SU-DHL-6 (cell line): ENCODE measurements at regions not wholly inside any gene's neighbourhood (a gene's known extent, or its start where the extent isn't known, plus 50 kb on each side); places are given as distances from the start of the nearest gene placed in this dataset.

Experiments used
- H2AFZ ChIP-seq: fragments of 200-600 bp; sonication (generic); 2 replicates; pipeline ENCODE4 v1.6.1; 2014; ENCODE audit warnings: low read depth, mild to moderate bottlenecking, moderate library complexity, mixed read lengths, antibody characterized with exemption, low read length; ENCODE audit not compliant: severe bottlenecking
- H3F3A ChIP-seq: fragments of 200-600 bp; shearing (Covaris generic); 2 replicates; pipeline ENCODE4 v1.6.0; 2016; ENCODE audit warnings: antibody characterized with exemption, mild to moderate bottlenecking; ENCODE audit not compliant: insufficient read depth
- H3K27ac ChIP-seq: fragments of 200-600 bp; sonication (generic); 2 replicates; pipeline ENCODE4 v1.5.1; 2016; ENCODE audit warnings: low read depth, mild to moderate bottlenecking, low read length, moderate library complexity, mixed read lengths
- H3K27me3 ChIP-seq: fragments of 200-600 bp; sonication (generic), shearing (Covaris generic); 2 replicates; pipeline ENCODE4 v1.6.0; 2014; ENCODE audit warnings: mild to moderate bottlenecking, low read length
- H3K36me3 ChIP-seq: fragments of 200-600 bp; sonication (generic); 2 replicates; pipeline ENCODE4 v1.6.1; 2014; ENCODE audit warnings: mild to moderate bottlenecking, low read length, mixed read lengths
- H3K4me2 ChIP-seq: fragments of 300-600, 200-600 bp; shearing (Covaris generic), sonication (generic); 2 replicates; pipeline ENCODE4 v1.6.0; 2014; ENCODE audit warnings: low read length, low read depth, mild to moderate bottlenecking; ENCODE audit not compliant: poor library complexity, severe bottlenecking
- H3K4me3 ChIP-seq: fragments of 200-600 bp; sonication (generic); 2 replicates; pipeline ENCODE4 v1.5.1; 2014; ENCODE audit warnings: antibody characterized with exemption, low read length, mild to moderate bottlenecking, mixed read lengths; ENCODE audit not compliant: insufficient read depth, poor library complexity, severe bottlenecking
- H3K79me2 ChIP-seq: fragments of 200-600 bp; sonication (generic); 2 replicates; pipeline ENCODE4 v1.6.1; 2014; ENCODE audit warnings: mild to moderate bottlenecking, low read length, moderate library complexity; ENCODE audit not compliant: insufficient read depth
- H3K9ac ChIP-seq: fragments of 200-600 bp; sonication (generic); 2 replicates; pipeline ENCODE4 v1.7.0; 2014; ENCODE audit warnings: mild to moderate bottlenecking, low read length
- H3K9me2 ChIP-seq: fragments of 200-600 bp; sonication (generic); replicated peaks from 2 replicates; pipeline ENCODE4 v1.6.1; 2014; ENCODE audit warnings: low read length; ENCODE audit not compliant: insufficient read depth
- H3K9me3 ChIP-seq: fragments of 200-600 bp; sonication (generic); 2 replicates; pipeline ENCODE4 v1.6.1; 2014; ENCODE audit warnings: low read length, mixed read lengths; ENCODE audit not compliant: insufficient read depth
- H4K20me1 ChIP-seq: fragments of 200-600 bp; sonication (generic); 2 replicates; pipeline ENCODE4 v1.6.1; 2014; ENCODE audit warnings: low read depth, mild to moderate bottlenecking, antibody characterized with exemption, low read length, moderate library complexity, mixed read lengths
- EZH2phosphoT487 ChIP-seq: fragments of 200-600 bp; sonication (generic), shearing (Covaris generic); conservative IDR thresholded peaks from 2 replicates; pipeline ENCODE4 v1.6.1; 2018; ENCODE audit warnings: mild to moderate bottlenecking, antibody characterized with exemption, low read length, moderate library complexity, mixed read lengths
- TF ChIP-seq, protein P1 (sequence below): fragments of 200-600 bp; sonication (generic); IDR thresholded peaks from one replicate; pipeline ENCODE4 v1.5.1; 2017; ENCODE audit warnings: antibody characterized with exemption, mild to moderate bottlenecking, low read length, moderate library complexity; ENCODE audit not compliant: insufficient read depth, poor library complexity, severe bottlenecking

DNA sequence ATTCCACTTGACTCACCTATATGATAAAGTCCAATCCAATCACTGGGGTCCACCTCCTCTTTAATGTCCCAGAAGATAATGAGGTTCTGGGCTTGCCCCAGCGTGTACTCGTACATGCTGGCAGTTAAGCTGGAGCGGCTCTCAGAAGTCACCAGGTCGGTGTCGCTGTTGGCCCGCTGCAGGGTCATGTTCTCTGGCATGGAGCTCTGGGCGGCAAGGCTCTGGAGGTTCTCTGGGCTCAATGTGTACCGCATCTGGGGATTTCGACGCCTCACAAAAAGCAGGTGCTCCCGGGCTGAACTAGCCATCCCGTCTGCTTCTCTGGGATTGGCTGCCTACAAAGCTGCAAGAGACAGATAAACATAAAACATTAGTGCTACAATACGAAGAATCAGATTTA lies 206.4 kb upstream of the CCDC150 start:
- TF ChIP-seq EZH2phosphoT487 = no peak
- TF ChIP-seq, protein P1, sequence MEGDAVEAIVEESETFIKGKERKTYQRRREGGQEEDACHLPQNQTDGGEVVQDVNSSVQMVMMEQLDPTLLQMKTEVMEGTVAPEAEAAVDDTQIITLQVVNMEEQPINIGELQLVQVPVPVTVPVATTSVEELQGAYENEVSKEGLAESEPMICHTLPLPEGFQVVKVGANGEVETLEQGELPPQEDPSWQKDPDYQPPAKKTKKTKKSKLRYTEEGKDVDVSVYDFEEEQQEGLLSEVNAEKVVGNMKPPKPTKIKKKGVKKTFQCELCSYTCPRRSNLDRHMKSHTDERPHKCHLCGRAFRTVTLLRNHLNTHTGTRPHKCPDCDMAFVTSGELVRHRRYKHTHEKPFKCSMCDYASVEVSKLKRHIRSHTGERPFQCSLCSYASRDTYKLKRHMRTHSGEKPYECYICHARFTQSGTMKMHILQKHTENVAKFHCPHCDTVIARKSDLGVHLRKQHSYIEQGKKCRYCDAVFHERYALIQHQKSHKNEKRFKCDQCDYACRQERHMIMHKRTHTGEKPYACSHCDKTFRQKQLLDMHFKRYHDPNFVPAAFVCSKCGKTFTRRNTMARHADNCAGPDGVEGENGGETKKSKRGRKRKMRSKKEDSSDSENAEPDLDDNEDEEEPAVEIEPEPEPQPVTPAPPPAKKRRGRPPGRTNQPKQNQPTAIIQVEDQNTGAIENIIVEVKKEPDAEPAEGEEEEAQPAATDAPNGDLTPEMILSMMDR = no peak
- Histone ChIP-seq H2AFZ (no peak overlapping the region), H3K9me2 (no peaks in the 10 kb centered on the region), H3K9me3 (no peaks in the 10 kb centered on the region), H3K9ac (no peak overlapping the region), H3K36me3 (no peaks in the 10 kb centered on the region), H3K27me3 (no peaks in the 10 kb centered on the region), H3K27ac (no peak overlapping the region), H3K4me2 (no peak overlapping the region), H3K79me2 (no peaks in the 10 kb centered on the region), H4K20me1 (no peaks in the 10 kb centered on the region), H3K4me3 (no peak overlapping the region), H3F3A (no peaks in the 10 kb centered on the region)

DNA sequence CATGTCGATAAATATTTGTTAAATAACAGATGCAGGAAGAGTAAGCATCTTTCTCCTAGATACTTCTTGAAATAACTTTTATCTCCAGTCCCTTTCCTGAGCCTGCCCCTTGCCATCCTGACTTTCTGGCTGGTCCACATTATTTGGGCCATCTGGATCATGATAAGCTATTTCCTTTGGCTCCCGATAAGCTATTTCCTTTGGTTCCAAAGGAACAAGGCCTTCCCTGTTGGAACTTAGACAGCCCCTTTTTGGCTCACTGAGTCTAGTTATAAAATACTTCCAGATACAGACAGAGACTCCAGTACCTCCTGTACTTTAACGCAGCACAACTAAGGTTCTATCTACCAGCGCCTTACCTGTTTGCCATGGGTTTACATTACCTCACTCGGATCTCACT lies 205.3 kb upstream of the CCDC150 start:
- no peak overlapping the region for H3K27ac ChIP-seq
- no peaks in the 10 kb centered on the region for H3F3A ChIP-seq
- H2AFZ ChIP-seq = no peak overlapping the region
- no peak overlapping the region for H3K4me3 ChIP-seq
- TF ChIP-seq EZH2phosphoT487 = no peak
- TF ChIP-seq, protein P1 = no peak
- H3K36me3 ChIP-seq = no peaks in the 10 kb centered on the region
- H3K4me2 ChIP-seq = no peak overlapping the region
- H3K9me3 ChIP-seq = no peaks in the 10 kb centered on the region
- H3K9ac ChIP-seq = no peak overlapping the region
- no peaks in the 10 kb centered on the region for H3K79me2 ChIP-seq
- no peaks in the 10 kb centered on the region for H3K27me3 ChIP-seq
- H4K20me1 ChIP-seq = no peaks in the 10 kb centered on the region
- H3K9me2 ChIP-seq = no peaks in the 10 kb centered on the region

DNA sequence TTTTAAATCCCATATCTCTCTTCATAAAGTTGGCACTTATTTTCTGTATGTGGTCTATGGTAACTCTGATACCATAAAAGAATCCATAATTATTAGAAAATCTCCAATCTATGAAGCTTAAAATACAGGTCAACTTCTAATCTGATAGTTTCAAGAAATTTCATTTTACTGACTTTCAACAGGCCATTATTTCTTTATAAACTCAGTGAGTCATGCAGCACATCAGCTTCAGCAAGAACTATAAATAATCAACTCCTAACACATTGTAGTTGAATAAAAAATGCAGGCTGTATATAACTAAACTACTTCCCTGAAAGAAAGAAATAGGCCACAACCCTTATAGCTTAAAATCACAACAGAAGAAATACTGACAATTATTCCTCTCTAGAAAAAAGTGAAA lies 204.3 kb upstream of the CCDC150 start:
- Histone ChIP-seq H2AFZ (no peak overlapping the region), H3K4me3 (no peak overlapping the region), H3K4me2 (no peak overlapping the region), H3K36me3 (no peaks in the 10 kb centered on the region), H3K27ac (no peak overlapping the region), H3K9ac (no peak overlapping the region), H3K9me2 (no peaks in the 10 kb centered on the region), H3K79me2 (no peaks in the 10 kb centered on the region), H3K9me3 (no peaks in the 10 kb centered on the region), H3F3A (no peaks in the 10 kb centered on the region), H4K20me1 (no peaks in the 10 kb centered on the region), H3K27me3 (no peaks in the 10 kb centered on the region)
- TF ChIP-seq, protein P1 = no peak
- TF ChIP-seq EZH2phosphoT487 = no peak

DNA sequence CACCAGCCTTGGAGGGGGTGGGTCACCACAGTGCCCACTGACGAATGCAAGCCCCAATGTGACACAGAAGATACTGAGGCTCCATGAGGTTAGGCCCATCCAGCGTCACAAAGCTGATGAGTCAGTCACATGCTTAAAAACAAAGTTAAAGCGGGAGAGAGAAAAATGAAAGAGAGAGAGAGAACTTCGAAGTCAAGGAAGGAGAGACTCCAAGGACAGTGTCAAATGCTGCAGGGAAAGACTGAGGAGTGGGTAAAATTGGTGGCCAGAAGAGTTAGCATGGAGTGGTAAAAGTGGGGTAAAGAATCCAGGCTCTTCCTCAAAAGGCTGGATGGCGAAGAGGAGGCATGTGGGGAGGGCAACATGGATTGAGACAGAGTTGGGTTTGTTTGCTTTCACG lies 201.9 kb upstream of the CCDC150 start:
- TF ChIP-seq EZH2phosphoT487 = no peak
- TF ChIP-seq, protein P1 = no peak

More for the DNA sequence above, 201.9 kb upstream of the CCDC150 start:
- Histone ChIP-seq H3K27me3 (no peaks in the 10 kb centered on the region), H3K79me2 (no peaks in the 10 kb centered on the region), H3F3A (no peaks in the 10 kb centered on the region), H4K20me1 (no peaks in the 10 kb centered on the region), H2AFZ (no peak overlapping the region), H3K9me3 (no peaks in the 10 kb centered on the region), H3K9me2 (no peaks in the 10 kb centered on the region), H3K4me3 (no peak overlapping the region), H3K27ac (no peak overlapping the region), H3K9ac (no peak overlapping the region), H3K36me3 (no peaks in the 10 kb centered on the region), H3K4me2 (no peak overlapping the region)
